WTC11 (cell line): ENCODE measurements at regions not wholly inside any gene's neighbourhood (a gene's known extent, or its start where the extent isn't known, plus 50 kb on each side); places are given as distances from the start of the nearest gene placed in this dataset.

ENCODE experiments used
- ATAC-seq: fragments of 200-7000 bp; cut with Tn5 transposase; 2 replicates; pipeline ENCODE4 v1.10.0; 2021; ENCODE audit warnings: mild to moderate bottlenecking, moderate library complexity
- CTCF ChIA-PET: fragments of 300-600 bp; sonication (Branson Sonifier 250); formaldehyde crosslinking; loops from one replicate; lab custom pipeline; 2021; ENCODE audit warnings: antibody characterized with exemption; lab: Charles Lee
- POLR2A ChIA-PET: fragments of 350-600 bp; sonication (Branson Sonifier 250); formaldehyde crosslinking; loops from one replicate; lab custom pipeline; 2021; ENCODE audit warnings: antibody characterized with exemption; lab: Charles Lee
- DNase-seq: peaks from one replicate; pipeline ENCODE4 v3.0.0; 2021; ENCODE audit warnings: low spot score
- H3K27ac Mint-ChIP-seq: 2 replicates; pipeline ENCODE4 v1.8.0; 2021; ENCODE audit warnings: mixed read lengths
- H3K27me3 Mint-ChIP-seq: 2 replicates; pipeline ENCODE4 v1.8.0; 2021; ENCODE audit warnings: low read depth, mild to moderate bottlenecking, moderate library complexity, mixed read lengths
- H3K36me3 Mint-ChIP-seq: 2 replicates; pipeline ENCODE4 v1.8.0; 2021; ENCODE audit warnings: mixed read lengths
- H3K4me1 Mint-ChIP-seq: 2 replicates; pipeline ENCODE4 v1.8.0; 2022; ENCODE audit warnings: mixed read lengths
- H3K4me3 Mint-ChIP-seq: 2 replicates; pipeline ENCODE4 v1.8.0; 2021; ENCODE audit warnings: mild to moderate bottlenecking, moderate library complexity, mixed read lengths
- H3K9me3 Mint-ChIP-seq: 2 replicates; pipeline ENCODE4 v1.8.0; 2021; ENCODE audit warnings: mixed read lengths
- ATF2 ChIP-seq: sonication (generic); formaldehyde crosslinking; IDR thresholded peaks from 2 replicates; pipeline ENCODE4 v1.8.1; 2022; ENCODE audit warnings: low read depth, missing genetic modification reagents, borderline replicate concordance
- ATF6 ChIP-seq: sonication (generic); formaldehyde crosslinking; IDR thresholded peaks from 2 replicates; pipeline ENCODE4 v1.8.1; 2023; ENCODE audit warnings: mild to moderate bottlenecking, missing genetic modification reagents
- ERG ChIP-seq: fragments of 250-450 bp; sonication (Bioruptor Pico); IDR thresholded peaks from 2 replicates; pipeline ENCODE4 v1.8.0; 2021; ENCODE audit warnings: mild to moderate bottlenecking
- ESRRA ChIP-seq: sonication (generic); formaldehyde crosslinking; IDR thresholded peaks from 2 replicates; pipeline ENCODE4 v1.8.1; 2022; ENCODE audit warnings: mild to moderate bottlenecking, missing genetic modification reagents, borderline replicate concordance
- GABPB1 ChIP-seq: sonication (generic); formaldehyde crosslinking; IDR thresholded peaks from 2 replicates; pipeline ENCODE4 v1.8.1; 2023; ENCODE audit warnings: mild to moderate bottlenecking, missing genetic modification reagents
- GRHL2 ChIP-seq: fragments of 250-450 bp; sonication (Bioruptor Pico); IDR thresholded peaks from 2 replicates; pipeline ENCODE4 v1.8.0; 2022; ENCODE audit warnings: mild to moderate bottlenecking, moderate library complexity; ENCODE audit not compliant: insufficient replicate concordance, severe bottlenecking
- IRF1 ChIP-seq: sonication (generic); formaldehyde crosslinking; IDR thresholded peaks from 2 replicates; pipeline ENCODE4 v1.8.0; 2023; ENCODE audit warnings: missing genetic modification reagents
- MLX ChIP-seq: sonication (generic); formaldehyde crosslinking; IDR thresholded peaks from 2 replicates; pipeline ENCODE4 v1.8.1; 2023; ENCODE audit warnings: mild to moderate bottlenecking, missing genetic modification reagents, moderate library complexity
- MXD4 ChIP-seq: fragments of 250-450 bp; sonication (Bioruptor Pico); IDR thresholded peaks from 2 replicates; pipeline ENCODE4 v1.8.0; 2021; ENCODE audit warnings: mild to moderate bottlenecking, moderate library complexity, borderline replicate concordance
- NFATC4 ChIP-seq: fragments of 250-450 bp; sonication (Bioruptor Pico); IDR thresholded peaks from 2 replicates; pipeline ENCODE4 v1.9.0; 2021; ENCODE audit warnings: mild to moderate bottlenecking
- NR2C2 ChIP-seq: sonication (generic); formaldehyde crosslinking; IDR thresholded peaks from 2 replicates; pipeline ENCODE4 v1.8.0; 2022; ENCODE audit warnings: mild to moderate bottlenecking, missing genetic modification reagents
- OVOL2 ChIP-seq: fragments of 250-450 bp; sonication (Bioruptor Pico); IDR thresholded peaks from 2 replicates; pipeline ENCODE4 v1.9.0; 2021; ENCODE audit warnings: mild to moderate bottlenecking, borderline replicate concordance
- RELA ChIP-seq: sonication (generic); formaldehyde crosslinking; IDR thresholded peaks from 2 replicates; pipeline ENCODE4 v1.8.1; 2022; ENCODE audit warnings: missing genetic modification reagents, mild to moderate bottlenecking, borderline replicate concordance
- RORB ChIP-seq: fragments of 250-450 bp; sonication (Bioruptor Pico); IDR thresholded peaks from 2 replicates; pipeline ENCODE4 v1.9.0; 2021; ENCODE audit warnings: mild to moderate bottlenecking
- SMAD3 ChIP-seq: sonication (generic); formaldehyde crosslinking; IDR thresholded peaks from 2 replicates; pipeline ENCODE4 v1.8.0; 2022; ENCODE audit warnings: missing genetic modification reagents, mild to moderate bottlenecking, borderline replicate concordance
- SMAD4 ChIP-seq: sonication (generic); formaldehyde crosslinking; IDR thresholded peaks from 2 replicates; pipeline ENCODE4 v1.8.0; 2022; ENCODE audit warnings: mild to moderate bottlenecking, missing genetic modification reagents
- SOX15 ChIP-seq: fragments of 250-450 bp; sonication (Bioruptor Pico); IDR thresholded peaks from 2 replicates; pipeline ENCODE4 v1.9.0; 2021; ENCODE audit warnings: mild to moderate bottlenecking
- USF2 ChIP-seq: sonication (generic); formaldehyde crosslinking; IDR thresholded peaks from 2 replicates; pipeline ENCODE4 v1.8.1; 2023; ENCODE audit warnings: mild to moderate bottlenecking, missing genetic modification reagents, moderate library complexity
- ZNF281 ChIP-seq: sonication (generic); formaldehyde crosslinking; IDR thresholded peaks from 2 replicates; pipeline ENCODE4 v1.8.0; 2023; ENCODE audit warnings: mild to moderate bottlenecking, missing genetic modification reagents

GRCh38 chr21:24844671-24845070 lies 762.6 kb downstream of the MRPL39 start:
- no peak for ATAC-seq
- H3K27me3 Mint-ChIP-seq = peaks cover 3% of the 10 kb centered on the region
- TF ChIP-seq ESRRA (CRISPR knock-in tag) (no peak), RORB (CRISPR knock-in tag) (no peak), NR2C2 (CRISPR knock-in tag) (no peak), ZNF281 (no peak), ATF6 (CRISPR knock-in tag) (no peak), GRHL2 (CRISPR knock-in tag) (no peak), NFATC4 (CRISPR knock-in tag) (no peak), MXD4 (no peak), SMAD4 (CRISPR knock-in tag) (no peak), GABPB1 (CRISPR knock-in tag) (no peak)
- peaks cover 34% of the 10 kb centered on the region for H3K9me3 Mint-ChIP-seq
- ChIA-PET POLR2A (no interaction called here), CTCF (no interaction called here)
- no peaks in the 10 kb centered on the region for H3K4me1 Mint-ChIP-seq
- no peak for DNase-seq
- H3K4me3 Mint-ChIP-seq = no peak overlapping the region
- H3K36me3 Mint-ChIP-seq = peaks cover 20% of the 10 kb centered on the region
- no peak overlapping the region for H3K27ac Mint-ChIP-seq

- Mint-ChIP-seq H3K27me3 (no peaks in the 10 kb centered on the region; the same call in 1 of the 2 replicates), H3K27ac (no peak overlapping the region), H3K4me1 (no peaks in the 10 kb centered on the region), H3K36me3 (peaks cover 14% of the 10 kb centered on the region), H3K4me3 (no peak overlapping the region), H3K9me3 (peaks cover 26% of the 10 kb centered on the region)
- ChIA-PET CTCF (no interaction called here), POLR2A (no interaction called here)
- TF ChIP-seq IRF1 = no peak
- no peak for TF ChIP-seq SOX15 (CRISPR knock-in tag)
- TF ChIP-seq ERG (CRISPR knock-in tag) = no peak
- TF ChIP-seq ATF2 (CRISPR knock-in tag) = no peak
- no peak for TF ChIP-seq ESRRA (CRISPR knock-in tag)
- no peak for TF ChIP-seq SMAD3 (CRISPR knock-in tag)
- peak; percentile 62 for DNase-seq
- peak; percentile 94 for ATAC-seq
These were observed 767.0 kb downstream of the MRPL39 start for GRCh38 chr21:24840287-24840686.

GRCh38 chr21:24832961-24833360 lies 774.3 kb downstream of the MRPL39 start:
- H3K9me3 Mint-ChIP-seq = peaks cover 24% of the 10 kb centered on the region
- no peak overlapping the region for H3K4me3 Mint-ChIP-seq
- ATAC-seq (no peak), DNase-seq (no peak)
- POLR2A ChIA-PET = no interaction called here
- H3K27me3 Mint-ChIP-seq = no peaks in the 10 kb centered on the region
- no peaks in the 10 kb centered on the region for H3K4me1 Mint-ChIP-seq
- CTCF ChIA-PET = no interaction called here
- TF ChIP-seq MLX (no peak), ESRRA (CRISPR knock-in tag) (no peak), USF2 (CRISPR knock-in tag) (no peak), NFATC4 (CRISPR knock-in tag) (no peak), OVOL2 (no peak), RELA (CRISPR knock-in tag) (no peak)
- peaks cover 4% of the 10 kb centered on the region; the same call in 1 of the 2 replicates for H3K36me3 Mint-ChIP-seq
- no peak overlapping the region for H3K27ac Mint-ChIP-seq
